ENCODE measurements at regions not wholly inside any gene's neighbourhood (a gene's known extent, or its start where the extent isn't known, plus 50 kb on each side); places are given as distances from the start of the nearest gene placed in this dataset.

DNA sequence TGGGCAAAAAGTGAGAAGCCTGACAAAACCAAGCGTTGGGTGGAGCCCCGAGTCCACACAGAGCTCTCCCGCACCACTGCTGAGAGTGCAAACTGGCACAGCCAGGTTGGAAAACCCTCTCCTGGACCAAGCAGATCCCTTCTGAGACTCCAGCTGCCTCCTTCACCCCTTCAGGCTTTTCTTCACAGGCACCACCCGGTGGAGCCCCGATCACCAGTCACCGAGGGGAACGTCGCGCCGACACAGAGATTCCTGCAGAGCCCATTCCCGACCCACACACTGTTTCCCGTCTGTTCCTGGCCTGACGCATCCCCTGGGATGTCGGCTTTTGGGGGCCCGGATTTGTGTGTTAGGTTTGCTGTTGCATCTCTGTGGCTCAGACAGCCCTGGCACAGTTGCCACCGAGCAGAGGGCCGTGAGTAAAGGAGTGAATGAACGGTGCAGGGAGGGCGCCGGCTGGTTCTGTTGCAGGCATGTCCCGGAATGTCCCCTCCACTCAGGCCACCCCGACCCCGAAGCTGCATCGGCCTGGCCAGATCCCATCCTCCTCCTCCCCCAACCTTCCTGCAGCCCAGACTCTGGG is 51.0 kb upstream of the INPP5A start:
- Histone ChIP-seq H3K4me3 (ENCODE audit: insufficient read depth, low read depth, low read length) (no peak overlapping the region), H3K27me3 (ENCODE audit: control insufficient read depth, insufficient read depth, low read length) (no peaks in the 10 kb centered on the region; the same call in 1 of the 2 replicates), H4K5ac (ENCODE audit: low read depth, low read length) (no peak overlapping the region), H3K4ac (ENCODE audit: low read depth, low read length) (no peak overlapping the region), H3K4me1 (ENCODE audit: control insufficient read depth, insufficient read depth, low read length) (peaks cover 6% of the 10 kb centered on the region), H2AK5ac (ENCODE audit: low read depth, low read length) (no peak overlapping the region), H3K23ac (ENCODE audit: low read depth, low read length) (no peak overlapping the region), H3K14ac (replicated peaks; ENCODE audit: low read depth, low read length) (no peak overlapping the region), H2BK20ac (ENCODE audit: low read depth, low read length) (no peak overlapping the region), H3K56ac (ENCODE audit: extremely low read depth, insufficient read depth, low read length) (no peak overlapping the region; the same call in 1 of the 2 replicates), H3K36me3 (ENCODE audit: control insufficient read depth, insufficient read depth, low read length) (no peaks in the 10 kb centered on the region), H3K9me1 (ENCODE audit: insufficient read depth, low read length) (no peaks in the 10 kb centered on the region), H3K9ac (ENCODE audit: low read depth, low read length) (no peak overlapping the region), H2AFZ (replicated peaks; ENCODE audit: low read length, poor library complexity) (no peak overlapping the region), H2BK120ac (ENCODE audit: low read depth, low read length) (no peak overlapping the region), H2BK15ac (ENCODE audit: low read depth, low read length) (no peak overlapping the region), H4K20me1 (ENCODE audit: insufficient read depth, low read length) (no peaks in the 10 kb centered on the region), H4K8ac (ENCODE audit: low read depth in 2 of 2, low read length in 2 of 2) (no peak overlapping the region), H3K9me3 (ENCODE audit: control insufficient read depth, insufficient read depth, low read length) (no peaks in the 10 kb centered on the region; the same call in 1 of the 2 replicates), H2AK9ac (replicated peaks; ENCODE audit: low read depth, low read length, poor library complexity) (no peak overlapping the region), H3K79me1 (ENCODE audit: low read depth in 1 of 2, low read length in 2 of 2) (no peaks in the 10 kb centered on the region), H3K18ac (ENCODE audit: low read depth, low read length) (no peak overlapping the region), H2BK5ac (ENCODE audit: low read depth, low read length, poor library complexity, severe bottlenecking) (no peak overlapping the region), H3K27ac (ENCODE audit: insufficient read depth, low read length) (no peak overlapping the region), H3K4me2 (ENCODE audit: low read depth, low read length) (no peak overlapping the region), H4K91ac (ENCODE audit: insufficient read depth, low read depth, low read length) (no peak overlapping the region)
- ChIA-PET POLR2A (ENCODE audit: unreplicated experiment) (no interaction called here), CTCF (no interaction called here)
- no peak for ATAC-seq (ENCODE audit: low read depth)
- TF ChIP-seq CHD1 (IDR thresholded peaks at IDR 0.05; ENCODE audit: low read depth, low read length) (no peak), SMC3 (IDR thresholded peaks at IDR 0.05; ENCODE audit: low read depth, low read length) (no peak), BHLHE40 (IDR thresholded peaks at IDR 0.05; ENCODE audit: low read depth, low read length) (no peak), MXI1 (IDR thresholded peaks at IDR 0.05; ENCODE audit: borderline replicate concordance, low read depth, low read length) (no peak)
- TF ChIP-seq, protein P1, sequence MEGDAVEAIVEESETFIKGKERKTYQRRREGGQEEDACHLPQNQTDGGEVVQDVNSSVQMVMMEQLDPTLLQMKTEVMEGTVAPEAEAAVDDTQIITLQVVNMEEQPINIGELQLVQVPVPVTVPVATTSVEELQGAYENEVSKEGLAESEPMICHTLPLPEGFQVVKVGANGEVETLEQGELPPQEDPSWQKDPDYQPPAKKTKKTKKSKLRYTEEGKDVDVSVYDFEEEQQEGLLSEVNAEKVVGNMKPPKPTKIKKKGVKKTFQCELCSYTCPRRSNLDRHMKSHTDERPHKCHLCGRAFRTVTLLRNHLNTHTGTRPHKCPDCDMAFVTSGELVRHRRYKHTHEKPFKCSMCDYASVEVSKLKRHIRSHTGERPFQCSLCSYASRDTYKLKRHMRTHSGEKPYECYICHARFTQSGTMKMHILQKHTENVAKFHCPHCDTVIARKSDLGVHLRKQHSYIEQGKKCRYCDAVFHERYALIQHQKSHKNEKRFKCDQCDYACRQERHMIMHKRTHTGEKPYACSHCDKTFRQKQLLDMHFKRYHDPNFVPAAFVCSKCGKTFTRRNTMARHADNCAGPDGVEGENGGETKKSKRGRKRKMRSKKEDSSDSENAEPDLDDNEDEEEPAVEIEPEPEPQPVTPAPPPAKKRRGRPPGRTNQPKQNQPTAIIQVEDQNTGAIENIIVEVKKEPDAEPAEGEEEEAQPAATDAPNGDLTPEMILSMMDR (conservative IDR thresholded peaks at IDR 0.05; ENCODE audit: low read depth, low read length): no peak
- TF ChIP-seq, protein P2, sequence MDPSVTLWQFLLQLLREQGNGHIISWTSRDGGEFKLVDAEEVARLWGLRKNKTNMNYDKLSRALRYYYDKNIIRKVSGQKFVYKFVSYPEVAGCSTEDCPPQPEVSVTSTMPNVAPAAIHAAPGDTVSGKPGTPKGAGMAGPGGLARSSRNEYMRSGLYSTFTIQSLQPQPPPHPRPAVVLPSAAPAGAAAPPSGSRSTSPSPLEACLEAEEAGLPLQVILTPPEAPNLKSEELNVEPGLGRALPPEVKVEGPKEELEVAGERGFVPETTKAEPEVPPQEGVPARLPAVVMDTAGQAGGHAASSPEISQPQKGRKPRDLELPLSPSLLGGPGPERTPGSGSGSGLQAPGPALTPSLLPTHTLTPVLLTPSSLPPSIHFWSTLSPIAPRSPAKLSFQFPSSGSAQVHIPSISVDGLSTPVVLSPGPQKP (IDR thresholded peaks at IDR 0.05; ENCODE audit: borderline replicate concordance, low read depth, low read length): no peak
- dilution Hi-C loops (cut with HindIII; ENCODE audit: low sequenced_read_pairs, unreplicated experiment): no loop called here
- 69% methylated on average over 6 of the region's 24 CpGs; no CpG with 5 or more reads in 1 of the 2 experiments for WGBS, 2 experiments (ENCODE audit: extremely low coverage in 2 of 2, insufficient read length in 1 of 2)
- no peak for DNase-seq
- BruUV-seq (replicated peaks): no TSS peak
- in situ Hi-C loops (cut with MboI; ENCODE audit: low sequenced_read_pairs): no loop called here
- intact Hi-C loops (cut with micrococcal nuclease): no loop called here
